22Rv1 (cell line): ENCODE measurements at regions not wholly inside any gene's neighbourhood (a gene's known extent, or its start where the extent isn't known, plus 50 kb on each side); places are given as distances from the start of the nearest gene placed in this dataset.

Experiments used
- ZFX ChIP-seq: fragments of 450-650 bp; IDR thresholded peaks from 2 replicates; pipeline ENCODE4 v1.6.1; 2017; ENCODE audit warnings: antibody characterized with exemption, borderline replicate concordance
- TF ChIP-seq, protein P1 (sequence below): fragments of 450-650 bp; IDR thresholded peaks from 2 replicates; pipeline ENCODE4 v1.5.1; 2017; ENCODE audit warnings: mild to moderate bottlenecking

DNA sequence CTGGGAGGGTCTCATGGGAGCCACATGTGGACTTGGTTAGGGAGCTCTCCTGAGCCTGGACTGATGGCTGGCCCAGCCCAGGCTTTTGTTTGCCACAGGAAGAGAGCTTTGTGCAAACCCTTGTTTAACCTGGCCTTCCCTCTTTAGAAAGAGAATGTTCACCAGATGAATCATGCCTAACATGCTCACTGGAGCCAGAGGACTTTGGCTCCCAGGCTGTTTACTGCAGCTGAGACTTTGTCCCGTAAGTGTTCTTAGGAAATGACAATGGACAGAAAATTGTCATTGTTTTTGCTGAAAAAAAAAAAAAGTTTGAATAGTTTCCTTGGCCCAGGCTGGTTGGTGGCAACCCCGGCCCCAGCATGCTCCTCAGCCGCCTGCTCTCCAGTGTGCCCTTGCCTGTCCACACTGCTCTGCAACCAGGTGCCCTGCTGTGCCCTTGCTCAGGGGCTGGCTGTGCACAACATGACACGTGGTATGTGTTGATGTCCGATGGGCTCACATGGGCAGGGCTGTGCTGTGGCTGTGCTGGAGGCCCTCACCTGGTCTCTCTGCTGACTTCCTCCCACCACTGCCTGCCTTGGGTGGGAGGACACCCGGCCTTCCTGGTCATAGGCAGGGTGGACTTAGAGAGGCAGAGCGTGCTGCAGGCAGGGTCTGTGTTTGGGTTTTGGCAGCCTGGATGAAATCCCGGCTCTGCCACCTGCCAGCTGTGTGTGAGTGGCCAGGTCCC, 215.3 kb upstream of the ZNF32 start:
- TF ChIP-seq, protein P1, sequence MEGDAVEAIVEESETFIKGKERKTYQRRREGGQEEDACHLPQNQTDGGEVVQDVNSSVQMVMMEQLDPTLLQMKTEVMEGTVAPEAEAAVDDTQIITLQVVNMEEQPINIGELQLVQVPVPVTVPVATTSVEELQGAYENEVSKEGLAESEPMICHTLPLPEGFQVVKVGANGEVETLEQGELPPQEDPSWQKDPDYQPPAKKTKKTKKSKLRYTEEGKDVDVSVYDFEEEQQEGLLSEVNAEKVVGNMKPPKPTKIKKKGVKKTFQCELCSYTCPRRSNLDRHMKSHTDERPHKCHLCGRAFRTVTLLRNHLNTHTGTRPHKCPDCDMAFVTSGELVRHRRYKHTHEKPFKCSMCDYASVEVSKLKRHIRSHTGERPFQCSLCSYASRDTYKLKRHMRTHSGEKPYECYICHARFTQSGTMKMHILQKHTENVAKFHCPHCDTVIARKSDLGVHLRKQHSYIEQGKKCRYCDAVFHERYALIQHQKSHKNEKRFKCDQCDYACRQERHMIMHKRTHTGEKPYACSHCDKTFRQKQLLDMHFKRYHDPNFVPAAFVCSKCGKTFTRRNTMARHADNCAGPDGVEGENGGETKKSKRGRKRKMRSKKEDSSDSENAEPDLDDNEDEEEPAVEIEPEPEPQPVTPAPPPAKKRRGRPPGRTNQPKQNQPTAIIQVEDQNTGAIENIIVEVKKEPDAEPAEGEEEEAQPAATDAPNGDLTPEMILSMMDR = no peak
- TF ChIP-seq ZFX = no peak
